ENCODE measurements at regions not wholly inside any gene's neighbourhood (a gene's known extent, or its start where the extent isn't known, plus 50 kb on each side); places are given as distances from the start of the nearest gene placed in this dataset.

DNA sequence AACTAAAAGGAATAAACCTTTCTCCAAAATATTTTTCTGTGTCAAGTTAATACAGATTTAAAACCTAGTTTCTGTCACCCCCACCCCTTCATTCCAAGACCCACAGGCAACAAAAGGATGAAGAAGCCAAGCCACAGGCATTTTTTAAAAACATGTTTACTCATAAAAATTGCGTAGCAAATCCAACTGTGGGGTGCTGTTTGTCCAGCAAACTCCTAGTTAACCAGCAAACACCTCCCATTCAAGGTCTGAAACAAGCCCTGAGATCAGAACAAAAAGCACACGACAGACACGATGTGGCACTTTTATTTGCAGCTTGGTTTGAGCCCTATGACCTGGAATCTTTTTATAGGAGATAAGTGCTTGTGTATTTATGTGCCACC, 149.9 kb upstream of the CAMK1G start:
- no peak for TF ChIP-seq ZFX (IDR thresholded peaks at IDR 0.05; ENCODE audit: borderline replicate concordance)
- TF ChIP-seq, protein P1, sequence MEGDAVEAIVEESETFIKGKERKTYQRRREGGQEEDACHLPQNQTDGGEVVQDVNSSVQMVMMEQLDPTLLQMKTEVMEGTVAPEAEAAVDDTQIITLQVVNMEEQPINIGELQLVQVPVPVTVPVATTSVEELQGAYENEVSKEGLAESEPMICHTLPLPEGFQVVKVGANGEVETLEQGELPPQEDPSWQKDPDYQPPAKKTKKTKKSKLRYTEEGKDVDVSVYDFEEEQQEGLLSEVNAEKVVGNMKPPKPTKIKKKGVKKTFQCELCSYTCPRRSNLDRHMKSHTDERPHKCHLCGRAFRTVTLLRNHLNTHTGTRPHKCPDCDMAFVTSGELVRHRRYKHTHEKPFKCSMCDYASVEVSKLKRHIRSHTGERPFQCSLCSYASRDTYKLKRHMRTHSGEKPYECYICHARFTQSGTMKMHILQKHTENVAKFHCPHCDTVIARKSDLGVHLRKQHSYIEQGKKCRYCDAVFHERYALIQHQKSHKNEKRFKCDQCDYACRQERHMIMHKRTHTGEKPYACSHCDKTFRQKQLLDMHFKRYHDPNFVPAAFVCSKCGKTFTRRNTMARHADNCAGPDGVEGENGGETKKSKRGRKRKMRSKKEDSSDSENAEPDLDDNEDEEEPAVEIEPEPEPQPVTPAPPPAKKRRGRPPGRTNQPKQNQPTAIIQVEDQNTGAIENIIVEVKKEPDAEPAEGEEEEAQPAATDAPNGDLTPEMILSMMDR (IDR thresholded peaks at IDR 0.05) = no peak
- no peak overlapping the region for H3K27ac ChIP-seq

GRCh38 chr1:209434066-209434465, 149.4 kb upstream of the CAMK1G start:
- H3K27ac ChIP-seq = no peak overlapping the region

DNA sequence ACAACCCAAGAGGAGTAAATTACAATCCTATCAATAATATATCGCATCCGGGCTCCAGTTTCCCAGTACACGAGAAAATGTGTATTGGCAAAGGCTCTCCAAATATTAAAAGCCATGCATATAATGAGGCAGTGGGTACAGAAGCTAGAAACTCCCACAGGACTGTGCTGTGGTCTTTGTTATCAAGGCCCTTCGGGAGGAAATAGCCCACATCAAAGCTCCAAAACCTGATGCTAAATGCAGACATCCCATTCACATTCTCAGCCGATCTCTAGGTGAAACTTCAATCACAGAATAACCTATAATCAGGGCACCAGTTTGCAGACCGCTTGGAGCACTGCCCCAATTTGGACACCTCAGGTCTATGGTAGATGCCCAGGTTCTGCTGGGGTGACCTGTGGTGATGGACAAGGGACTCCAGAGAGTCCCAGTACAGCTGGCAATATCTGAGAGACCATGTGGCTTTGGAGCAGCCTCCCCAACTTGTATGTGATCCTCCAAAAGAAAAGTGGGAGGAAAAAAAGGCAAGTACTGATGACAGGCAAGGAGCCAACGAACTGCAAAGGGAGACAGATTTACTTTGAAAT, 148.8 kb upstream of the CAMK1G start:
- TF ChIP-seq ZFX (IDR thresholded peaks at IDR 0.05; ENCODE audit: borderline replicate concordance) = no peak
- TF ChIP-seq, protein P1 (IDR thresholded peaks at IDR 0.05) = no peak
- H3K27ac ChIP-seq = no peak overlapping the region

More at GRCh38 chr1:209434066-209434465, 149.4 kb upstream of the CAMK1G start:
- TF ChIP-seq, protein P1 (IDR thresholded peaks at IDR 0.05) = no peak
- no peak for TF ChIP-seq ZFX (IDR thresholded peaks at IDR 0.05; ENCODE audit: borderline replicate concordance)

DNA sequence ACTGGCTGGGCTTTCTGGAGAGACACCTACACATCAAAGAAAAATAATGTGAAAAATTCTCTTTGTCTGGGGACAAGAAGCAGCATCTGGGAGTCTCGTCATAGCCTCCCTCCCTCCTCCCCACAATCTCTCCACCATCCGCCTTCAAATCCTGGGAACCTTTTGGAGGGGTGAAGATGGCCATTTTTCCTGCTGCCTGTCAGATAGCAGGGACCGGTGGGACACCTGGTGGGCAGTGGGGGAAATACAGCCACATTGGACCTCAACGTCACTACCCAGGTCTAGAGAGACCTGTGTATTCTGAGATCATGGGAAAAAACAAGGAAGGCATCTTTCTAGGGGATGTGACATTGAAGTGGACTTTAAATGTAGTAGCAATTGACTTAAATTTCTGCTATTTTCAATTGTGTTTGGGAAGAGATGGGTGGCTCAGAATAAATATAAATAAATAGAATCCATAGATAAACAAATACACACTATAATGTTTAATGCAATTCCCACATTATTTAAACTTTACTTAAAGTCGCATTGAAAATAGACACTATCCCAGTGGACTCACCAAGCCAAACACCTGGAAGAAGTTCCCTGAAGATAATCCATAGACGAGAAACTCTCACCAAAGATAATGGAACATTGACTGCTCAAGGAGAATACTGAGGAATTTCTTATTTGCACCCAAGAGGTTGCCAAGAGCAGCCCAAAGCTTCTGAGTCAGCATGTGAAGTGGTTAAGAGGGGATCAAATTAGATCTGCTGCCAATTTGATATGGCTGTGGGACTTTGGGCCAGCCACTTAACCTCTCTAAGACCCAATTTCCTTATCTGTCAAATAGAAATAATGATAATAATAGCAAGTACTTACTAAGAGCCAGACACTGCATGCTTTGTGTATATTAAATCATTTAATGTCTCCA, 147.6 kb upstream of the CAMK1G start:
- no peak overlapping the region for H3K27ac ChIP-seq
- TF ChIP-seq, protein P1 (IDR thresholded peaks at IDR 0.05) = peak; percentile 95
- TF ChIP-seq ZFX (IDR thresholded peaks at IDR 0.05; ENCODE audit: borderline replicate concordance) = no peak

- TF ChIP-seq ZFX (IDR thresholded peaks at IDR 0.05; ENCODE audit: borderline replicate concordance) = no peak
- TF ChIP-seq, protein P1 (IDR thresholded peaks at IDR 0.05) = no peak
- no peak overlapping the region for H3K27ac ChIP-seq
Observed at GRCh38 chr1:209439828-209440227, 143.7 kb upstream of the CAMK1G start.

DNA sequence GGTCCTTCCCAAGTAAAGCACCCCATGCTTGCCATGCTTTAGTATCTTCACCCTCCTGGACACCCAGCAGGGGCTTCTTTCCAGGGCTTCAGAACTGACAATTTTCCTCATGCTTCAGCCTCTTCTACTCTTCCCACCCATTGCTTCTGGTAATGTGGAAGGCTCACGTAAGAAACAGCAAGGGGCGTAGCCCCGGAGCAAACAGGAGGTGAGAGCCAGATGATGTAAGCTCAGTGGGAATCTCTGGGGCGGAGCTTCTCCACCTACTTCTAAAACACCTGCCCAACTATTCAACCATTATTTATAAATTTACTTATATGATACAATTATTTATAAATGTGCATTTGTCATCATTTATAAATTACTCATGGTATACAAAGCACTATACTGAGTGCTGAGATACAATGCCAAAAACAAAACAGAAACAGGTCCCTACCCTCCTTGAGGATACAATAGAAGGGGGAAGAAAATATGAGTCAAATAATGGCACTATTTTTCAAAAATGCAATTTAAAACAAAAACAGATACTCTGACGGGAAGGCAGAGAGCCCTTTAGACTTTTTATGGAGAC, 140.1 kb upstream of the CAMK1G start:
- TF ChIP-seq ZFX (IDR thresholded peaks at IDR 0.05; ENCODE audit: borderline replicate concordance) = no peak
- TF ChIP-seq, protein P1 (IDR thresholded peaks at IDR 0.05) = no peak
- H3K27ac ChIP-seq = no peak overlapping the region
